WI38 (cell line): ENCODE measurements at regions not wholly inside any gene's neighbourhood (a gene's known extent, or its start where the extent isn't known, plus 50 kb on each side); places are given as distances from the start of the nearest gene placed in this dataset.

Experiments
- H3K4me3 ChIP-seq: 2 replicates; pipeline ENCODE4 v1.5.1; 2011; ENCODE audit warnings: low read depth, mild to moderate bottlenecking, control low read depth, low read length
- CTCF ChIP-seq: IDR thresholded peaks from 2 replicates; pipeline ENCODE4 v1.5.1; 2012; ENCODE audit warnings: low read depth, mild to moderate bottlenecking, control low read depth, low read length

- no peak for TF ChIP-seq CTCF
- H3K4me3 ChIP-seq = no peak overlapping the region
Observed at GRCh38 chr9:115777610-115778009, 376.0 kb upstream of the PAPPA start.

GRCh38 chr9:115781070-115781736 is 372.4 kb upstream of the PAPPA start:
- TF ChIP-seq CTCF = no peak
- no peak overlapping the region for H3K4me3 ChIP-seq

- no peak for TF ChIP-seq CTCF
- H3K4me3 ChIP-seq = no peak overlapping the region
Observed at GRCh38 chr9:115786321-115786720, 367.3 kb upstream of the PAPPA start.

- TF ChIP-seq CTCF = no peak
- no peak overlapping the region for H3K4me3 ChIP-seq
Observed at GRCh38 chr9:115790520-115790919, 363.1 kb upstream of the PAPPA start.

- H3K4me3 ChIP-seq = no peak overlapping the region
- TF ChIP-seq CTCF = no peak
Observed at GRCh38 chr9:115794921-115795475, 358.6 kb upstream of the PAPPA start.

GRCh38 chr9:115799734-115800133 is 353.9 kb upstream of the PAPPA start:
- no peak for TF ChIP-seq CTCF
- H3K4me3 ChIP-seq = no peak overlapping the region

- TF ChIP-seq CTCF = no peak
- H3K4me3 ChIP-seq = no peak overlapping the region
Observed at GRCh38 chr9:115804206-115804605, 349.4 kb upstream of the PAPPA start.
